Upper lobe of left lung (tissue), 6 donors: ENCODE measurements at regions not wholly inside any gene's neighbourhood (a gene's known extent, or its start where the extent isn't known, plus 50 kb on each side); places are given as distances from the start of the nearest gene placed in this dataset.

Experiments
- ATAC-seq, 2 donors: fragments of 200-7000 bp; cut with Tn5 transposase; one replicate each; pipeline ENCODE4 v1.9.1; 2022; ENCODE audit warnings: mild to moderate bottlenecking in 2 of 2, moderate library complexity in 2 of 2; ENCODE audit not compliant: low FRiP score in 2 of 2
- DNase-seq, 2 donors: peaks; one replicate each; pipeline ENCODE4 v3.0.0-alpha.2; 2019 to 2020
- H3K27ac ChIP-seq, 4 donors: fragments of 200-600 bp; sonication (generic); one replicate each; pipeline ENCODE4 v1.5.1; 2016 to 2019
- H3K27me3 ChIP-seq, 4 donors: fragments of 200-600 bp; sonication (generic); one replicate each; pipeline ENCODE4 v1.5.1; 2017 to 2019
- H3K36me3 ChIP-seq, 4 donors: fragments of 200-600 bp; sonication (generic); one replicate each; pipeline ENCODE4 v1.5.1; 2016 to 2019
- H3K4me1 ChIP-seq, 4 donors: fragments of 200-600 bp; sonication (generic); one replicate each; pipeline ENCODE4 v1.5.1; 2018 to 2019
- H3K4me3 ChIP-seq, 4 donors: fragments of 200-600 bp; sonication (generic); one replicate each; pipeline ENCODE4 v1.5.1; 2017 to 2019; ENCODE audit warnings: mild to moderate bottlenecking in 2 of 4, moderate library complexity in 1 of 4
- H3K9me3 ChIP-seq, 4 donors: fragments of 200-600 bp; sonication (generic); one replicate each; pipeline ENCODE4 v1.5.1; 2018 to 2019
- EP300 ChIP-seq, 4 donors: sonication (generic); formaldehyde crosslinking; IDR thresholded peaks; one replicate each; pipeline ENCODE4 v1.5.1; 2017; ENCODE audit warnings: antibody characterized with exemption in 4 of 4, control low read depth in 2 of 4
- POLR2A ChIP-seq, 4 donors: fragments of 450-650 bp; IDR thresholded peaks; one replicate each; pipeline ENCODE4 v1.5.1; 2016 to 2017; ENCODE audit warnings: antibody characterized with exemption in 4 of 4, mild to moderate bottlenecking in 2 of 4
- POLR2AphosphoS5 ChIP-seq, 2 donors: sonication (generic); formaldehyde crosslinking; IDR thresholded peaks; one replicate each; pipeline ENCODE4 v1.5.1; 2017; ENCODE audit warnings: antibody characterized with exemption in 2 of 2
- WGBS, 2 donors: methylation state at CpG; one replicate each; pipeline ENCODE4 v1.1.5; 2017 to 2018; 5-methylcytosine and 5-hydroxymethylcytosine counted together
- TF ChIP-seq, protein P1 (sequence below), 6 experiments: fragments of 450-650 bp in 4 of 6; fragments of 200-600 bp in 2 of 6; sonication (generic) in 2 of 6; IDR thresholded peaks; one replicate each; pipeline ENCODE4 v1.5.1; 2016 to 2019; ENCODE audit warnings: antibody characterized with exemption in 6 of 6
- donor health status: DM: no; HTN: no; CAD: no; lungs with moderate emphysema.
- donor health status: DM: no; HTN: yes; CAD: no; lungs with severe emphysema.

DNA sequence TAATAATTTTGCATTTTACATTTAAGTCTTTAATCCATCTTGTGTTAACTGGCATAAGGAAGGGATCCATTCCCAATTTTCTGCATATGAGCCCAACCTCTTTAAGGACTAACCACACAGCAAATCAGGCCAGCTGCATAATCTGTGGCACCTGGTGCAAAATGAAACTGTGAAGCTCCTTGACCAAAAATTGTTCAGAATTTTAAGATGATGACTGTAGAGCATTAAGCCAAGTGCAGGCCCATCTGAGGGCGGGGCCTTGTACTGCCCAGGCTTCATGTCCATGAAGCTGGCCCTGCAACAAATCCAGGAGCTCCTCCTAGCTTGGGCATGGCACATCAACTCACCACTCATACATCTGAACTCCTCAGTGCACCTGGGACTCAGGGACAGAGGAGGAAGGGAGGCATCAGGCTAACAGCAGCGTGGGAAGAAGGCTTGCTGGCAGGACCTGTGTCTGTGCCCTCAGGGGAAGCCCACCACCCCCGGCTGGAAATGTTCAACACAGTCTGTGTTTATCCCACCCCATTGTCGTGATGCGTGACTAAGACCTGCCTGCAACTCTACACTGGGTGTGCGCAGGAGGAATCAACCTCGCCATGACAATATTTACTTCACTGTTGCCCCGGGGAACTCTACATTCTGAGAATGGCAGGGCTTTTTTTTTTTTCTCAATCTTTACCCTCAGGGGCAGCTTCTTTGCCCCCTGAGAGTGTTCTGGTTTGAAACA, 128.9 kb upstream of the SIX2 start:
- no peaks in the 10 kb centered on the region for H3K4me1 ChIP-seq
- WGBS, 2 donors, result 91% methylated on average over 8 of the region's 8 CpGs
- ATAC-seq (no peak), DNase-seq (no peak)
- TF ChIP-seq POLR2AphosphoS5 (IDR thresholded peaks at IDR 0.05), result no peak
- no peak for TF ChIP-seq POLR2A (IDR thresholded peaks at IDR 0.05)
- no peak for TF ChIP-seq EP300 (IDR thresholded peaks at IDR 0.05)
- TF ChIP-seq, protein P1, sequence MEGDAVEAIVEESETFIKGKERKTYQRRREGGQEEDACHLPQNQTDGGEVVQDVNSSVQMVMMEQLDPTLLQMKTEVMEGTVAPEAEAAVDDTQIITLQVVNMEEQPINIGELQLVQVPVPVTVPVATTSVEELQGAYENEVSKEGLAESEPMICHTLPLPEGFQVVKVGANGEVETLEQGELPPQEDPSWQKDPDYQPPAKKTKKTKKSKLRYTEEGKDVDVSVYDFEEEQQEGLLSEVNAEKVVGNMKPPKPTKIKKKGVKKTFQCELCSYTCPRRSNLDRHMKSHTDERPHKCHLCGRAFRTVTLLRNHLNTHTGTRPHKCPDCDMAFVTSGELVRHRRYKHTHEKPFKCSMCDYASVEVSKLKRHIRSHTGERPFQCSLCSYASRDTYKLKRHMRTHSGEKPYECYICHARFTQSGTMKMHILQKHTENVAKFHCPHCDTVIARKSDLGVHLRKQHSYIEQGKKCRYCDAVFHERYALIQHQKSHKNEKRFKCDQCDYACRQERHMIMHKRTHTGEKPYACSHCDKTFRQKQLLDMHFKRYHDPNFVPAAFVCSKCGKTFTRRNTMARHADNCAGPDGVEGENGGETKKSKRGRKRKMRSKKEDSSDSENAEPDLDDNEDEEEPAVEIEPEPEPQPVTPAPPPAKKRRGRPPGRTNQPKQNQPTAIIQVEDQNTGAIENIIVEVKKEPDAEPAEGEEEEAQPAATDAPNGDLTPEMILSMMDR (IDR thresholded peaks at IDR 0.05), result no peak
- no peaks in the 10 kb centered on the region for H3K36me3 ChIP-seq
- no peaks in the 10 kb centered on the region for H3K9me3 ChIP-seq
- H3K27ac ChIP-seq, result no peak overlapping the region
- H3K4me3 ChIP-seq, result no peak overlapping the region
- no peaks in the 10 kb centered on the region for H3K27me3 ChIP-seq

DNA sequence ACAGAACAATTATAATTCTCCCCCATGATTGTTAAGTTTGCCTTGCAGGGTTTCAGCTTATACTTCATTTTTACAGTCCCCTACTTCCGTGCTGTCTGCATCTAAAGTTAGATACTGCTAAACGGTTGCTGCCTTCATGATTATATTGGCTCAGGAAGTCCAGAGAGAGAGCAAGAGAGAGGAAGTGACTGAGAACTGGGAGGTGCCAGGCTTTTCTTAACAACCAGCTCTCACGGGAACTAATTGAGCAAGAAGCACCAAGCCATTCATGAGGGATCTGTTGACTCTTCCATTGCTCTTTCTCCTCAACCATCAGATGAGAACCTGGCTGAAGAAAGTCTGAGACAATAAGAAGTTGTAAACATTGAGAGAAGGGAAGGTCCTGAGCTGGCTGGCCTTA, 125.5 kb upstream of the SIX2 start:
- no peaks in the 10 kb centered on the region for H3K9me3 ChIP-seq
- H3K36me3 ChIP-seq, result no peaks in the 10 kb centered on the region
- no peaks in the 10 kb centered on the region for H3K27me3 ChIP-seq
- TF ChIP-seq POLR2A (IDR thresholded peaks at IDR 0.05) (no peak), POLR2AphosphoS5 (IDR thresholded peaks at IDR 0.05) (no peak), EP300 (IDR thresholded peaks at IDR 0.05) (no peak)
- ATAC-seq (peak in 1 of 2 donors; percentile 60), DNase-seq (peak in 1 of 2 donors; percentile 24)
- H3K4me1 ChIP-seq, result no peaks in the 10 kb centered on the region
- no peak overlapping the region for H3K27ac ChIP-seq
- 9 to 16% methylated on average over 3 of the region's 3 CpGs for WGBS, 2 donors
- no peak overlapping the region for H3K4me3 ChIP-seq

DNA sequence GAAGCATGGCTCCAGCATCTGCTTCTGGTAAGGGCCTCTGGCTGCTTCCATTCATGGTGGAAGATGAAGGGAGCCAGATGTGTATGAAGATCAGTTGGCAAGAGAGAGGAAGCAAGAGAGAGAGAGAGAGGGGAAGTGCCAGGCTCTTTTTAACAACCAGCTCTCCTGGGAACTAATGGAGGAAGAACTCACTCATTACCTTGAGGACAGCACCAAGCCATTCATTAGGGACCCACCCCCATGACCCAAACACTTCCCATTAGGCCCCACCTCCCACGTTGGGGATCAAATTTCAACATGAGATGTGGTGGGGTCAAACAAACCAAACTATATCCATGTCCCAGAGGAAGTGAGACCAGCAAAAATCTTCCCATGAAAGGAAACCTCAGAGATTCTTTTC, 124.8 kb upstream of the SIX2 start:
- TF ChIP-seq POLR2A (IDR thresholded peaks at IDR 0.05), result no peak
- TF ChIP-seq, protein P1 (IDR thresholded peaks at IDR 0.05), result no peak
- TF ChIP-seq POLR2AphosphoS5 (IDR thresholded peaks at IDR 0.05), result no peak
- H3K27ac ChIP-seq, result no peak overlapping the region
- ATAC-seq, result no peak
- no peaks in the 10 kb centered on the region for H3K27me3 ChIP-seq
- H3K4me1 ChIP-seq, result no peaks in the 10 kb centered on the region
- 12 to 17% methylated on average over 1 of the region's 1 CpG for WGBS, 2 donors
- no peak for DNase-seq
- H3K4me3 ChIP-seq, result no peak overlapping the region
- no peaks in the 10 kb centered on the region for H3K36me3 ChIP-seq
- H3K9me3 ChIP-seq, result no peaks in the 10 kb centered on the region

DNA sequence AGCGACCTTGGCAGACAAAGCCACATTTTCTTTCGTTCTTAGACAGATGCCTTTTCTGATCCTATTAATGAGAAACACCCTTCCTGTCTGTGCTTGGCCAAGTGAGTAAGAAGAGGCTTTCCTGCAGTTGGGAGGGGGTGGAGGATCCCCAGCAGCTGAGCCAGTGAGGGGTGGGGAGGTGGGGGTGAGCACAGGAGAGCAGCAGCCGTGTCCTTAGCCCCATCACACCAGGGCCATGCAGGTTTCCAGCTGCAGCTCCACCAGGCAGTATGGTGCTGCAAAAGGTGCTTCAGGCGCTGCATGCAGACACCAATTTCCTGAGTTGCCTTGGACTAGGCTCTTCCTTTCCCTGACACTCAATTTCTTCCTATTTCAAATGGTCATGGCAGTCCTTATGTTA, 123.3 kb upstream of the SIX2 start:
- TF ChIP-seq POLR2AphosphoS5 (IDR thresholded peaks at IDR 0.05) (no peak), EP300 (IDR thresholded peaks at IDR 0.05) (no peak), POLR2A (IDR thresholded peaks at IDR 0.05) (no peak)
- TF ChIP-seq, protein P1 (IDR thresholded peaks at IDR 0.05), result no peak
- Histone ChIP-seq H3K36me3 (no peaks in the 10 kb centered on the region), H3K4me3 (no peak overlapping the region), H3K9me3 (no peaks in the 10 kb centered on the region), H3K4me1 (no peaks in the 10 kb centered on the region), H3K27ac (no peak overlapping the region), H3K27me3 (no peaks in the 10 kb centered on the region)
- DNase-seq (no peak), ATAC-seq (no peak)
- WGBS, 2 donors, result 69 to 81% methylated on average over 4 of the region's 4 CpGs

DNA sequence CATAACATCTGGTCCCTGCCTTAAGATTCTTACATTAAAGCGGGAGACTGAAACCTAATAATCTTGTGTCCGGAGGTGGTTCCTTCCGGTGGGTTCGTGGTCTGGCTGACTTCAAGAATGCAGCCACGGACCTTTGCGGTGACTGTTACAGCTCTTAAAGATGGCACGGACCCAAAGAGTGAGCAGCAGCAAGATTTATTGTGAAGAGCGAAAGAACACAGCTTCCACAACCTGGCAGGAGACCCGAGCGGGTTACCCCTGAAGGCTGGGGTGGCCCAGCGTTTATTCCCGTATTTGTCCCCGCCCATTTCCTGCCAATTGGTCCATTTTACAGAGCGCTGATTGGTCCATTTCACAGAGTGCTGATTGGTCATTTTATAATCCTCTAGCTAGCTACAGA, 122.3 kb upstream of the SIX2 start:
- H3K36me3 ChIP-seq, result no peaks in the 10 kb centered on the region
- no peak overlapping the region for H3K4me3 ChIP-seq
- ATAC-seq (no peak), DNase-seq (no peak)
- no peaks in the 10 kb centered on the region for H3K27me3 ChIP-seq
- 74 to 81% methylated on average over 13 to 14 of the region's 14 CpGs for WGBS, 2 donors
- no peaks in the 10 kb centered on the region for H3K9me3 ChIP-seq
- no peak overlapping the region for H3K27ac ChIP-seq
- TF ChIP-seq POLR2A (IDR thresholded peaks at IDR 0.05), result no peak
- no peak for TF ChIP-seq EP300 (IDR thresholded peaks at IDR 0.05)
- TF ChIP-seq, protein P1 (IDR thresholded peaks at IDR 0.05), result no peak
- TF ChIP-seq POLR2AphosphoS5 (IDR thresholded peaks at IDR 0.05), result no peak
- H3K4me1 ChIP-seq, result no peaks in the 10 kb centered on the region
